HG02943 (cell line): ENCODE measurements at regions not wholly inside any gene's neighbourhood (a gene's known extent, or its start where the extent isn't known, plus 50 kb on each side); places are given as distances from the start of the nearest gene placed in this dataset.
"Not testable (repeated sequence)": the region's sequence is repeated elsewhere in the genome, so short reads cannot be mapped to it uniquely, and the experiment has no call there.

Source experiments
- ATAC-seq: cut with Tn5 transposase; IDR thresholded peaks from one replicate; pipeline ENCODE4 v1.9.1; 2021; ENCODE audit warnings: mild to moderate bottlenecking, low read depth, moderate library complexity; ENCODE audit not compliant: unreplicated experiment

- ATAC-seq, result not testable (repeated sequence)
Measured at GRCh38 chr13:54829391-54830068, 1800.9 kb downstream of the OLFM4 start.

GRCh38 chr13:54836273-54836672 lies 1807.7 kb downstream of the OLFM4 start:
- ATAC-seq, result no peak

GRCh38 chr13:54841682-54842081 lies 1813.1 kb downstream of the OLFM4 start:
- no peak for ATAC-seq

GRCh38 chr13:54845351-54845965 lies 1816.8 kb downstream of the OLFM4 start:
- ATAC-seq, result no peak

GRCh38 chr13:54852831-54853230 lies 1824.2 kb downstream of the OLFM4 start:
- ATAC-seq, result no peak

GRCh38 chr13:54859827-54860226 lies 1831.2 kb downstream of the OLFM4 start:
- ATAC-seq, result no peak

- no peak for ATAC-seq
Measured at GRCh38 chr13:54875111-54875510, 1846.5 kb downstream of the OLFM4 start.

- no peak for ATAC-seq
Measured at GRCh38 chr13:54879036-54879435, 1850.4 kb downstream of the OLFM4 start.

GRCh38 chr13:54884682-54885081 lies 1856.1 kb downstream of the OLFM4 start:
- no peak for ATAC-seq

- ATAC-seq, result no peak
Measured at GRCh38 chr13:54890976-54891375, 1862.4 kb downstream of the OLFM4 start.

GRCh38 chr13:54901316-54901715 lies 1872.7 kb downstream of the OLFM4 start:
- ATAC-seq, result no peak

- ATAC-seq, result no peak
Measured at GRCh38 chr13:54912367-54912766, 1883.8 kb downstream of the OLFM4 start.

- no peak for ATAC-seq
Measured at GRCh38 chr13:54913668-54914067, 1885.1 kb downstream of the OLFM4 start.

GRCh38 chr13:54927538-54927937 lies 1898.9 kb downstream of the OLFM4 start:
- no peak for ATAC-seq

GRCh38 chr13:54928071-54928470 lies 1899.5 kb downstream of the OLFM4 start:
- no peak for ATAC-seq

- no peak for ATAC-seq
Measured at GRCh38 chr13:54934121-54934520, 1905.5 kb downstream of the OLFM4 start.

GRCh38 chr13:54945973-54946372 lies 1917.4 kb downstream of the OLFM4 start:
- no peak for ATAC-seq

- ATAC-seq, result no peak
Measured at GRCh38 chr13:54949735-54950134, 1921.1 kb downstream of the OLFM4 start.

GRCh38 chr13:54950546-54950945 lies 1921.9 kb downstream of the OLFM4 start:
- no peak for ATAC-seq

- ATAC-seq, result no peak
Measured at GRCh38 chr13:54953786-54954185, 1925.2 kb downstream of the OLFM4 start.

GRCh38 chr13:54958781-54959180 lies 1930.2 kb downstream of the OLFM4 start:
- no peak for ATAC-seq

- ATAC-seq, result no peak
Measured at GRCh38 chr13:54965881-54966280, 1937.3 kb downstream of the OLFM4 start.
